ENCODE measurements at regions not wholly inside any gene's neighbourhood (a gene's known extent, or its start where the extent isn't known, plus 50 kb on each side); places are given as distances from the start of the nearest gene placed in this dataset.
"Not testable (repeated sequence)": the region's sequence is repeated elsewhere in the genome, so short reads cannot be mapped to it uniquely, and the experiment has no call there.

GRCh38 chr22:49403102-49403501, 424.6 kb downstream of the BRD1 start:
- no peak for DNase-seq

DNA sequence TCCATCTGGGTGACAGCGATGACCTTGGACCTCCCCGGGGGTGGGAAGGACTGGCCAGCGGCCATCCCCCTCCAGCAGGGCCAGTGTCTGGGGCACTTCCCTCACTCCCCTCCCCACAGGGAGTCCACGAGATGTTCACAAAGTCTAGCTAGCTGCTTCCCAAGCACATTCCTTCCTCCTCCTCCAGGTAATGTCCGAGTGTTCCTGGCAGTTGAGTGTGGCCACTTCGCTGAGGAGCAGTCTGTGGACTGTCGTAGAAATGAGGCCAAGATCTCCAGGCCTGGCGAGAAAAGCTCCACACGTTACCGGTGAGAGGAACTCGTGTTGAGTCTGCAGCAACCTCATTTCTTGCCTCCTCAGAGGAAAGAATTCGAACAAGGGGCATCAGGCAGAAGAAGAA, 425.5 kb downstream of the BRD1 start:
- no peak for DNase-seq

DNA sequence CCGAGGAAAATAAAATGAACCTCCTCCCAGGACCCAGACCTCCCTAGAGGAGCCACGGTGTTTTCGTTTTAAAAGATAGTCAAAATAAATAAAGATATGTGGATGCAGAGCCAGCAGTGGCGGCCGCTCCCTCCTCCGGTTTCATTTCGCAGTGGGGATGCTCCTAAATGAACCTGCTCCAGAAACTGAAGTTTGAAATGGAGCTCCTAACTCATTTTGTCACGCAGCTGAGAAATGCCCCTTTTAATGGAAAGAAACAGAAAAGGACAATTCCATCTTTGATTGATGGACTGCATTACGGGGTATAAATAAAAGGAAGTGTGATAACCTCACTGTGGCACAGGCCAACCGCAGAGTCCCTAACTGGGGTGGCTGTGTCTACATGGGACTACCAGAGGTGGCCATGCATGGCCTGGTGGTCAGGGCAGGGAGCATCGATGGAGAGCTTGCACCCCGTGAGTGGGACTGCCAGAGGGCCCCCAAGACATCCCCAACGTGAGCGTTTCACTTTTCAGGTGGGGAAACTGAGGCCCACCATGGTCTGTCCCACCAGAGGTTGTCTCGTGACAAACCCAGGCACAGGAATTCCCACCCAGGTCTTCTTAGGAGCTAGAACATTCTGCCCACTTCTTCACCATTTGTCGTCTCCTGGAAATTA, 426.6 kb downstream of the BRD1 start:
- no peak for DNase-seq

- DNase-seq, result no peak
Measured at GRCh38 chr22:49400136-49400940, 427.3 kb downstream of the BRD1 start.

GRCh38 chr22:49398646-49399045, 429.0 kb downstream of the BRD1 start:
- DNase-seq, result no peak

GRCh38 chr22:49398115-49398514, 429.6 kb downstream of the BRD1 start:
- DNase-seq, result no peak

GRCh38 chr22:49396817-49397216, 430.9 kb downstream of the BRD1 start:
- DNase-seq, result no peak

DNA sequence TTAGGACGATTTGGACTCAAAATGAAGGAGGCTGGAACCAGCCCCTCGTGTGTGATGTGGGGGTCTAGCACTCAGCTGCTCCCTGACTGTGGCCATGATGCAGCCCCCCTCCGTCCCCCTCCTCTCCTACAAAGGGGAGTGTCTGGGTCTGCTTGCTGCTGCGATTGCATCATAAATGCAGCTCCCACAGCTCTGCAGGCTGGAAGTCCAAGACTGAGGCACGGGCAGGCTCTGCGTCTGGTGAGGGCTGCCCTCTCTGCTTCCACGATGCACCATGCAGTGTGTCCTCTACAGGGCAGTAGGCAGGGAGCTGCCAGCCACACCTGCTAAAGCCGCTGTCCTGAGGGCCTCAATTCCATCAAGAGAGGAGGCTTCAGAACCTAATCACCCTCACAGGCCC, 432.1 kb downstream of the BRD1 start:
- no peak for DNase-seq

DNA sequence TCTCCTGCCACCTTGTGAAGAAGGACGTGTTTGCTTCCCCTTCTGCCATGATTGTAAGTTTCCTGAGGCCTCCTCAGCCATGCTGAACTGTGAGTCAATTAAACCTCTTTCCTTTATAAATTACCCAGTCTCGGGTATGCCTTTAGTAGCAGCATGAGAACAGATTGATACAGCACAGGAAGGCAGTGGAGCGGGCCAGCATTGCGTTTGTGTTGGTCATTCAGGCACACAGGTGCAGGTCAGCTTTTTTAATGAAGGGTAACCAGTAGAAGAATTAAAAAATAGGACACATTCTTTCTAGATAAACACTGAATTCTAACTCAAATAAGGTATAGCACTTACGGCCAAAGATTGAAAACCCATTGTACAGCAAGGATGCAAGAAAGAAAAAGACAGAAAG, 432.6 kb downstream of the BRD1 start:
- not testable (repeated sequence) for DNase-seq

- no peak for DNase-seq
Measured at GRCh38 chr22:49394116-49394785, 433.4 kb downstream of the BRD1 start.

DNA sequence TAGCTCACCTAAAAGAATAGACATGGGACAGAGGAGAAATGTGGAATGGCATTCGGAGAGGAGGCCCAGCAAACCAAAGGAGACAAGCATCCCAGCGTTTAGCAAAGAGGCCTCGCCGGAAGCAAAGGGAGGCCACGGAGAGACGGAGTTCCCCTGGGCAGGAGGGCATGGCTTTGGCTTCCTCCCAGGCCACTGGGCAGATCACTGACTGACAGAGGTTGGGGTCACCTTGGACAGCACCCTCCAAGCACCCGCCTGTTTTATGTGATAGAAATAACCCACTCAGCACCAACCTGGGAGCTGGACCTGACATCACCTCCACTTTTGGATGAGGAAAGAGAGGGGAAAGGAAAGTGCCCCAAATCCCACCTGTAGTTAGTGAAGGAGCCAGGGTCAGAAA, 434.1 kb downstream of the BRD1 start:
- no peak for DNase-seq

DNA sequence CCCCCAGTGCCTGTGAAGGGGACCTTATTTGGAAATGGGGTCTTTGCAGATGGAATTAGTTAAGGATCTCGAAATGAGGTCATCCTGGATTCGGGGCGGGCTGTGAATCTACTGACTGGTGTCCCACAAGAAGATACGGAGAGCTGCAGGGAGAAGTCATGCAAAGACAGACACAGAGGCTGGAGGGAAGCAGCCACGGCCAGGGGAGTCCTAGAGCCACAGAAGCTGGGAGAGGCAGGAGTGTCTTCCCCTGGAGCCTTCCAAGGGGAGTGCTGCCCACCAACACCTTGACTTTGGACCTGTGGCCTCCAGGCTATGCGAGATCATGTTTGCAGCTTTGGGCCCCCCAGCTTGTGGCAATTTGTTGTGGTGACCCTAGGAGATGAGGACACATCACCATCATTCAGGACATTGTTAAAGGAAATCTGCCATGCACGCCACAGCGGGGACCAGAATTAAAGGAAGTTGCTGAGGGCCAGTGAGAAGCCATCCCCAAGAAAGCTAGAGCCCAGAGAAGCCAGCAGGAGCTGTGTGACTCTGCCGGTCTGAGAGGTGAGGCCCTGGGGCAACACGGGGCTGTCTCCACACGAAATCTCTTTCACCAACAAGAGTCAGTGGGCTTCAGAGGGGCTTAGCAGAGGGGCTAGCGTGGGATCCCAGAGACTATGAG, 434.7 kb downstream of the BRD1 start:
- no peak for DNase-seq

GRCh38 chr22:49392247-49392646, 435.4 kb downstream of the BRD1 start:
- no peak for DNase-seq

GRCh38 chr22:49391436-49391835, 436.2 kb downstream of the BRD1 start:
- no peak for DNase-seq

DNA sequence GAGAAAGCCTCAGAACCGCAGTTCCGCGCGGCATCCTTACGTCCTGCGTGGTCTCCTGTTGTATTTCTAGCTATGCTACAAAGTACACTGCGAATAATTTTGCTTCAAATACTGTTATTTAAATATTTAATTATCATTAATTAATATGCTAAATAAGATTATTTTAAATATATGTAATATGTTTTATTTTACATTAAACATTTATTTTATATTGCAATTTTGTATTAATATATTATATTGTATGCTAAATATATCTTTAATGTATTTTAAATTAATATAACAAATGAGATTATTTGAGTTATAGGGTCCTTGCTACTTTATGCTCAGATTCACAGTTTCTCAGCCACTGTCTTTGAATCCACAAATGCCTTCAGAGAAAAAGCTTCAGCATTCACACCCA, 436.7 kb downstream of the BRD1 start:
- DNase-seq, result no peak

DNA sequence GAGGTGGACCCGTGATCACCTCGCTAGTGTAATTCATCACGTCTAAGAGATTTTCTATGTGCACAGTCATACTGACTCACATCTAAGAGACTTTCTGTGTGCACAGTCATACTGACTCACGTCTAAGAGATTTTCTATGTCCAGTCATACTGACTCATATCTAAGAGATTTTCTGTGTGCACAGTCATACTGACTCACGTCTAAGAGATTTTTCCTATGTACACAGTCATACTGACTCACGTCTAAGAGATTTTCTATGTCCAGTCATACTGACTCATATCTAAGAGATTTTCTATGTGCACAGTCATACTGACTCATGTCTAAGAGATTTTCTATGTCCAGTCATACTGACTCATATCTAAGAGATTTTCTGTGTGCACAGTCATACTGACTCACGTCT, 443.8 kb downstream of the BRD1 start:
- not testable (repeated sequence) for DNase-seq

GRCh38 chr22:49382451-49382735, 445.3 kb downstream of the BRD1 start:
- DNase-seq, result no peak

DNA sequence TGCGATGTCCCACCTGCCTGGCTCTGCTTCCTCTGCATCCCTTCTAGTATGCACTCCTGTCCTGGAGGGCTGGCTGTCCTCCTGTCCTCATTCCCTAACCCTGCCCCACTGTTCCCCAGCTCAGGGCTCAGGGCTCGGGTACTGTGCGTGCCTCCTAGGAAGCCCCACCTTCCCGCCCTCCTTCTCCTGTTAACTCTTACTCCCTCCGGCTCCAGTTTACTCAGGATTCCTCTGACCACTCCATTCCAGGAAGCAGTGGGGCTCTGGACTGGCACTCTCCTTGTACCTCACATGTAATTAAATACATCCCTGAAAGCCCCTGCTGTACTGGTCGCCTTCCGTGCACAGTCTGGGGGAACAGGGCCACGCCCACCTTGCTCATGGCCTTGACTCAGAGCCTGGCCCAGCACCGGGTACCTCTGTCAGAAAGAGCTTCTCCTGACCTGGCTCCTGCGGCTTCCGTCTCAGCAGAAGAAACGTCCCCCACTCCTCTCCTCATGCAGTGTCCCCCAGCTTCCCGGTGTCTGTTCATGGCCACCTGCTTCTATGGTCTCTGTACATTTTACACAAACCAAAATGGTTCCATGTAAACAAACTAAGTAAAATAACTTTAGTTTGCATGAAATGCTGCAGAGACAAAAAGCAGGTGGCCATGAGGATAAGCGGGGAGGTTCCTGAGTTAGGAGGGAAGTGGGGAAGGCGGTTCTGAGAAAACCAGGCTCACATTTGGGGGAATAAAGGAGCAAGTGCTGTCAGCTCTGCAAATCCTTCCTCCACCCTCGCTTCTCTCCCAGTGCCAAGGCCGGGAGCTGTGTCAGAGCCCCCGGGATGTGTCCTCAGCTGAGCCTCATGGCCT, 445.9 kb downstream of the BRD1 start:
- DNase-seq, result no peak

DNA sequence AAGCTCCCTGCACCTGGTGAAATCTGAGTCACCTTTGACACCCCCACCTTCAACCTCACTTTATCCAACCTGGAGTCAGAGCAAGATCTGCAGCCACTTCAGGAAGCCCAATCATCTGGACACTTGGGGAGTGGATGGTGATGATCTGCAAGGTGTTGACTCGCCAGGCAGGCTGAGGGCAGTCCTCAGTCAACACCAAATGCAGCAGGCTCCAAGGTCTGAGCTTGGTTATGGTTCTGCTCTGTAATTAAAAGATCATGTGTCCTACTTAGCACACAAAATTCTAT, 446.9 kb downstream of the BRD1 start:
- DNase-seq, result no peak

DNA sequence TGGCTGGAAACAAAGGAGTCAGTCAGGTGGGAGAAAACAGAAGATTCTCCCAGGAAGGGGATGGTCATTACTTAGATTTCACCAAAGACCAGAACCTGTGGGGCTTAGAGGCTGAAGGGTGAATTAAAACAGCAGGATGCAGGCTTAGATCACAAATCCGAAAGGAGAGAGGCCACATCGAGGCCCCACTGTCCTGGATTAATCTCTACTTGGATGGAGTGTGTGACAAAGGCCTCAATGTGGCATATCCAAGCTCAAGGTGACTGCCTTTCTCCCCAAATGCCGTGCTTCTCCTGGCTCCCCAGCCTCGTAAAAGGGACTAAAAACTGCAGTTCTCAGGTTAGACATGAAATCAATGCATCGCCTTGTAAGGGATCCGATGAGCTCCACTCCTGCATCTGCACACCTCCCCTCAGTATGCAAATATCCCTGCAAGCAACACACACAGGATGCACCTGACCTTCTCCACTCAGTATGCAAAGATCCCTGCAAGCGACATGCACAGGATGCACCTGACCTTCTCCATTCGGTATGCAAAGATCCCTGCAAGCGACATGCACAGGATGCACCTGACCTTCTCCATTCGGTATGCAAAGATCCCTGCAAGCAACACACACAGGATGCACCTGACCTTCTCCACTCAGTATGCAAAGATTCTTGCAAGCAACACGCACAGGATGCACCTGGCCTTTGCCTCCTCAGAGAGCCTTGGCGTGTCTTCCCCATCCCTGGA, 447.4 kb downstream of the BRD1 start:
- DNase-seq, result no peak

- no peak for DNase-seq
Measured at GRCh38 chr22:49377306-49377705, 450.4 kb downstream of the BRD1 start.

- no peak for DNase-seq
Measured at GRCh38 chr22:49373801-49374226, 453.9 kb downstream of the BRD1 start.
